ENCODE measurements at regions not wholly inside any gene's neighbourhood (a gene's known extent, or its start where the extent isn't known, plus 50 kb on each side); places are given as distances from the start of the nearest gene placed in this dataset.
A peak's percentile ranks its signal among the peaks of the same experiment; 100 is the strongest.
"Not testable (repeated sequence)": the region's sequence is repeated elsewhere in the genome, so short reads cannot be mapped to it uniquely, and the experiment has no call there.

GRCh38 chr22:25480868-25481267, 83.6 kb upstream of the GRK3 start:
- H3K27me3 ChIP-seq (ENCODE audit: control insufficient read depth in 3 of 3, insufficient read depth in 3 of 3, low read length in 3 of 3); H3K27ac ChIP-seq (ENCODE audit: low read depth, low read length); H3K9ac ChIP-seq (ENCODE audit: low read depth in 1 of 3, low read length in 3 of 3); H3K9me3 ChIP-seq (ENCODE audit: control insufficient read depth in 3 of 3, low read length in 3 of 3); H3K36me3 ChIP-seq (ENCODE audit: control insufficient read depth in 3 of 3, insufficient read depth in 3 of 3, low read length in 3 of 3); H3K4me3 ChIP-seq (ENCODE audit: low read length in 3 of 3): not testable (repeated sequence)
- peaks cover 18 to 27% (median 26%) of the 10 kb centered on the region in 3 donors for H3K4me1 ChIP-seq (ENCODE audit: control insufficient read depth in 3 of 3, insufficient read depth in 3 of 3, low read length in 3 of 3)

- Histone ChIP-seq H3K9me3 (ENCODE audit: control insufficient read depth in 3 of 3, low read length in 3 of 3) (peaks cover 0 to 2% (median 2%) of the 10 kb centered on the region in 3 donors), H3K27me3 (ENCODE audit: control insufficient read depth in 3 of 3, insufficient read depth in 3 of 3, low read length in 3 of 3) (no peaks in the 10 kb centered on the region), H3K4me1 (ENCODE audit: control insufficient read depth in 3 of 3, insufficient read depth in 3 of 3, low read length in 3 of 3) (peaks cover 18 to 27% (median 25%) of the 10 kb centered on the region in 3 donors), H3K36me3 (ENCODE audit: control insufficient read depth in 3 of 3, insufficient read depth in 3 of 3, low read length in 3 of 3) (peaks cover 0 to 8% (median 2%) of the 10 kb centered on the region in 3 donors), H3K27ac (ENCODE audit: low read depth, low read length) (no peak overlapping the region), H3K9ac (ENCODE audit: low read depth in 1 of 3, low read length in 3 of 3) (no peak overlapping the region), H3K4me3 (ENCODE audit: low read length in 3 of 3) (no peak overlapping the region)
These were observed 82.2 kb upstream of the GRK3 start for GRCh38 chr22:25482091-25482760.

- peak overlapping the region in 2 of 3 donors; percentile 14 to 44 for H3K9ac ChIP-seq (ENCODE audit: low read depth in 1 of 3, low read length in 3 of 3)
- H3K4me3 ChIP-seq (ENCODE audit: low read length in 3 of 3) = peak overlapping the region in 1 of 3 donors; percentile 16
- no peak overlapping the region for H3K27ac ChIP-seq (ENCODE audit: low read depth, low read length)
- H3K4me1 ChIP-seq (ENCODE audit: control insufficient read depth in 3 of 3, insufficient read depth in 3 of 3, low read length in 3 of 3) = peaks cover 18 to 32% (median 29%) of the 10 kb centered on the region in 3 donors
- H3K36me3 ChIP-seq (ENCODE audit: control insufficient read depth in 3 of 3, insufficient read depth in 3 of 3, low read length in 3 of 3) = peaks cover 0 to 3% (median 2%) of the 10 kb centered on the region in 3 donors
- no peaks in the 10 kb centered on the region for H3K9me3 ChIP-seq (ENCODE audit: control insufficient read depth in 3 of 3, low read length in 3 of 3)
- H3K27me3 ChIP-seq (ENCODE audit: control insufficient read depth in 3 of 3, insufficient read depth in 3 of 3, low read length in 3 of 3) = no peaks in the 10 kb centered on the region
These were observed 81.4 kb upstream of the GRK3 start for GRCh38 chr22:25482868-25483639.

GRCh38 chr22:25483931-25484330, 80.5 kb upstream of the GRK3 start:
- H3K36me3 ChIP-seq (ENCODE audit: control insufficient read depth in 3 of 3, insufficient read depth in 3 of 3, low read length in 3 of 3) = peaks cover 0 to 3% (median 2%) of the 10 kb centered on the region in 3 donors
- no peak overlapping the region for H3K4me3 ChIP-seq (ENCODE audit: low read length in 3 of 3)
- H3K9ac ChIP-seq (ENCODE audit: low read depth in 1 of 3, low read length in 3 of 3) = no peak overlapping the region
- no peaks in the 10 kb centered on the region for H3K27me3 ChIP-seq (ENCODE audit: control insufficient read depth in 3 of 3, insufficient read depth in 3 of 3, low read length in 3 of 3)
- H3K9me3 ChIP-seq (ENCODE audit: control insufficient read depth in 3 of 3, low read length in 3 of 3) = no peaks in the 10 kb centered on the region
- H3K27ac ChIP-seq (ENCODE audit: low read depth, low read length) = no peak overlapping the region
- peaks cover 21 to 35% (median 33%) of the 10 kb centered on the region in 3 donors for H3K4me1 ChIP-seq (ENCODE audit: control insufficient read depth in 3 of 3, insufficient read depth in 3 of 3, low read length in 3 of 3)

GRCh38 chr22:25484521-25485315, 79.8 kb upstream of the GRK3 start:
- Histone ChIP-seq H3K27ac (ENCODE audit: low read depth, low read length) (no peak overlapping the region), H3K9me3 (ENCODE audit: control insufficient read depth in 3 of 3, low read length in 3 of 3) (no peaks in the 10 kb centered on the region), H3K4me3 (ENCODE audit: low read length in 3 of 3) (no peak overlapping the region), H3K9ac (ENCODE audit: low read depth in 1 of 3, low read length in 3 of 3) (no peak overlapping the region), H3K4me1 (ENCODE audit: control insufficient read depth in 3 of 3, insufficient read depth in 3 of 3, low read length in 3 of 3) (peaks cover 20 to 35% (median 34%) of the 10 kb centered on the region in 3 donors), H3K27me3 (ENCODE audit: control insufficient read depth in 3 of 3, insufficient read depth in 3 of 3, low read length in 3 of 3) (no peaks in the 10 kb centered on the region), H3K36me3 (ENCODE audit: control insufficient read depth in 3 of 3, insufficient read depth in 3 of 3, low read length in 3 of 3) (peaks cover under 1 to 3% (median 2%) of the 10 kb centered on the region in 3 donors)

GRCh38 chr22:25485626-25486545, 78.6 kb upstream of the GRK3 start:
- Histone ChIP-seq H3K4me3 (ENCODE audit: low read length in 3 of 3) (no peak overlapping the region), H3K9ac (ENCODE audit: low read depth in 1 of 3, low read length in 3 of 3) (no peak overlapping the region), H3K27ac (ENCODE audit: low read depth, low read length) (no peak overlapping the region), H3K36me3 (ENCODE audit: control insufficient read depth in 3 of 3, insufficient read depth in 3 of 3, low read length in 3 of 3) (peaks cover 2 to 7% (median 3%) of the 10 kb centered on the region in 3 donors), H3K9me3 (ENCODE audit: control insufficient read depth in 3 of 3, low read length in 3 of 3) (no peaks in the 10 kb centered on the region), H3K4me1 (ENCODE audit: control insufficient read depth in 3 of 3, insufficient read depth in 3 of 3, low read length in 3 of 3) (peaks cover 20 to 35% (median 34%) of the 10 kb centered on the region in 3 donors), H3K27me3 (ENCODE audit: control insufficient read depth in 3 of 3, insufficient read depth in 3 of 3, low read length in 3 of 3) (no peaks in the 10 kb centered on the region)

GRCh38 chr22:25487508-25487907, 77.0 kb upstream of the GRK3 start:
- no peak overlapping the region for H3K27ac ChIP-seq (ENCODE audit: low read depth, low read length)
- H3K4me1 ChIP-seq (ENCODE audit: control insufficient read depth in 3 of 3, insufficient read depth in 3 of 3, low read length in 3 of 3) = peaks cover 20 to 34% (median 30%) of the 10 kb centered on the region in 3 donors
- peaks cover 2 to 7% (median 3%) of the 10 kb centered on the region in 3 donors for H3K36me3 ChIP-seq (ENCODE audit: control insufficient read depth in 3 of 3, insufficient read depth in 3 of 3, low read length in 3 of 3)
- no peaks in the 10 kb centered on the region for H3K9me3 ChIP-seq (ENCODE audit: control insufficient read depth in 3 of 3, low read length in 3 of 3)
- H3K27me3 ChIP-seq (ENCODE audit: control insufficient read depth in 3 of 3, insufficient read depth in 3 of 3, low read length in 3 of 3) = no peaks in the 10 kb centered on the region
- H3K9ac ChIP-seq (ENCODE audit: low read depth in 1 of 3, low read length in 3 of 3) = no peak overlapping the region
- H3K4me3 ChIP-seq (ENCODE audit: low read length in 3 of 3) = no peak overlapping the region

- Histone ChIP-seq H3K27me3 (ENCODE audit: control insufficient read depth in 3 of 3, insufficient read depth in 3 of 3, low read length in 3 of 3) (no peaks in the 10 kb centered on the region), H3K4me1 (ENCODE audit: control insufficient read depth in 3 of 3, insufficient read depth in 3 of 3, low read length in 3 of 3) (peaks cover 12 to 25% (median 22%) of the 10 kb centered on the region in 3 donors), H3K9me3 (ENCODE audit: control insufficient read depth in 3 of 3, low read length in 3 of 3) (no peaks in the 10 kb centered on the region), H3K36me3 (ENCODE audit: control insufficient read depth in 3 of 3, insufficient read depth in 3 of 3, low read length in 3 of 3) (peaks cover 2 to 7% (median 3%) of the 10 kb centered on the region in 3 donors), H3K27ac (ENCODE audit: low read depth, low read length) (no peak overlapping the region), H3K9ac (ENCODE audit: low read depth in 1 of 3, low read length in 3 of 3) (no peak overlapping the region), H3K4me3 (ENCODE audit: low read length in 3 of 3) (no peak overlapping the region)
These were observed 76.0 kb upstream of the GRK3 start for GRCh38 chr22:25488244-25489020.

All from skeletal muscle tissue (tissue), 3 donors.